Thymus (tissue), 11 donors: ENCODE measurements at regions not wholly inside any gene's neighbourhood (a gene's known extent, or its start where the extent isn't known, plus 50 kb on each side); places are given as distances from the start of the nearest gene placed in this dataset.
"Not testable (repeated sequence)": the region's sequence is repeated elsewhere in the genome, so short reads cannot be mapped to it uniquely, and the experiment has no call there.

Experiments used
- DNase-seq, 9 donors: peaks; one replicate each; pipeline ENCODE4 v3.0.0-alpha.2; 2013; ENCODE audit warnings: low spot score in 9 of 9, low read depth in 6 of 9, missing footprints in 1 of 9
- H3K27ac ChIP-seq, 2 donors: one replicate each; pipeline ENCODE4 v1.5.1; 2013; ENCODE audit warnings: control low read depth in 1 of 2, low read depth in 1 of 2, low read length in 1 of 2, mild to moderate bottlenecking in 1 of 2, moderate library complexity in 1 of 2
- H3K27me3 ChIP-seq, 2 donors: one replicate each; pipeline ENCODE4 v1.5.1; 2013; ENCODE audit warnings: low read length in 1 of 2; ENCODE audit not compliant: control insufficient read depth in 2 of 2, insufficient read depth in 1 of 2
- H3K36me3 ChIP-seq, 2 donors: one replicate each; pipeline ENCODE4 v1.5.1; 2013; ENCODE audit warnings: low read length in 1 of 2, mild to moderate bottlenecking in 1 of 2, moderate library complexity in 1 of 2; ENCODE audit not compliant: control insufficient read depth in 2 of 2, insufficient read depth in 2 of 2
- H3K4me1 ChIP-seq, 2 donors: one replicate each; pipeline ENCODE4 v1.5.1; 2013; ENCODE audit warnings: low read length in 2 of 2; ENCODE audit not compliant: control insufficient read depth in 2 of 2, insufficient read depth in 2 of 2
- H3K4me3 ChIP-seq, 2 donors: one replicate each; pipeline ENCODE4 v1.5.1; 2013; ENCODE audit warnings: low read length in 2 of 2, control low read depth in 1 of 2, mild to moderate bottlenecking in 1 of 2
- H3K9me3 ChIP-seq, 2 donors: one replicate each; pipeline ENCODE4 v1.5.1; 2013; ENCODE audit warnings: low read length in 1 of 2, mild to moderate bottlenecking in 1 of 2; ENCODE audit not compliant: control insufficient read depth in 2 of 2, insufficient read depth in 1 of 2
- WGBS: extraction: QIAGEN DNeasy Blood & Tissue Kit; methylation state at CpG from one replicate; pipeline ENCODE4 v1.1.7; 2013; 5-methylcytosine and 5-hydroxymethylcytosine counted together
- donor health status: healthy.

- Histone ChIP-seq H3K4me1 (no peaks in the 10 kb centered on the region), H3K4me3 (no peak overlapping the region), H3K9me3 (no peaks in the 10 kb centered on the region), H3K27me3 (no peaks in the 10 kb centered on the region), H3K36me3 (no peaks in the 10 kb centered on the region), H3K27ac (no peak overlapping the region)
- no peak for DNase-seq
- 29% methylated on average over 5 of the region's 5 CpGs for WGBS
Measured at GRCh38 chr12:17577405-17577804, 512.6 kb downstream of the RERGL start.

GRCh38 chr12:17572250-17572649, 517.7 kb downstream of the RERGL start:
- Histone ChIP-seq H3K4me1 (no peaks in the 10 kb centered on the region), H3K4me3 (no peak overlapping the region), H3K36me3 (no peaks in the 10 kb centered on the region), H3K27me3 (no peaks in the 10 kb centered on the region), H3K27ac (no peak overlapping the region), H3K9me3 (no peaks in the 10 kb centered on the region)
- no peak for DNase-seq

- Histone ChIP-seq H3K27ac (no peak overlapping the region), H3K27me3 (no peaks in the 10 kb centered on the region)
- WGBS = 74% methylated on average over 2 of the region's 2 CpGs
Measured at GRCh38 chr12:17571047-17571446, 518.9 kb downstream of the RERGL start.

GRCh38 chr12:17564630-17565029, 525.4 kb downstream of the RERGL start:
- DNase-seq = not testable (repeated sequence)

More at GRCh38 chr12:17571047-17571446, 518.9 kb downstream of the RERGL start:
- H3K4me1 ChIP-seq = no peaks in the 10 kb centered on the region
- DNase-seq = no peak
- no peaks in the 10 kb centered on the region for H3K36me3 ChIP-seq
- H3K4me3 ChIP-seq = no peak overlapping the region
- H3K9me3 ChIP-seq = no peaks in the 10 kb centered on the region

GRCh38 chr12:17550011-17550410, 540.0 kb downstream of the RERGL start:
- Histone ChIP-seq H3K27ac (no peak overlapping the region), H3K27me3 (no peaks in the 10 kb centered on the region), H3K4me1 (no peaks in the 10 kb centered on the region), H3K4me3 (no peak overlapping the region), H3K9me3 (peaks cover 0 to 4% of the 10 kb centered on the region in 2 donors), H3K36me3 (no peaks in the 10 kb centered on the region)
- WGBS = 98% methylated on average over 1 of the region's 1 CpG
- DNase-seq = no peak

More at GRCh38 chr12:17564630-17565029, 525.4 kb downstream of the RERGL start:
- H3K9me3 ChIP-seq, H3K4me1 ChIP-seq, H3K4me3 ChIP-seq, H3K36me3 ChIP-seq, H3K27ac ChIP-seq, H3K27me3 ChIP-seq: not testable (repeated sequence)
- 92% methylated on average over 8 of the region's 8 CpGs for WGBS

- Histone ChIP-seq H3K27ac (no peak overlapping the region), H3K9me3 (peaks cover 3 to 14% of the 10 kb centered on the region in 2 donors), H3K27me3 (no peaks in the 10 kb centered on the region), H3K4me3 (no peak overlapping the region), H3K4me1 (no peaks in the 10 kb centered on the region), H3K36me3 (no peaks in the 10 kb centered on the region)
- whole genome bisulfite sequencing = 73% methylated on average over 2 of the region's 2 CpGs
- no peak for DNase-seq
Measured at GRCh38 chr12:17540921-17541320, 549.1 kb downstream of the RERGL start.

GRCh38 chr12:17528394-17528793, 561.6 kb downstream of the RERGL start:
- no peaks in the 10 kb centered on the region for H3K9me3 ChIP-seq
- no peaks in the 10 kb centered on the region for H3K4me1 ChIP-seq
- H3K4me3 ChIP-seq = no peak overlapping the region
- no peak overlapping the region for H3K27ac ChIP-seq
- H3K36me3 ChIP-seq = no peaks in the 10 kb centered on the region
- DNase-seq = no peak
- WGBS = 16% methylated on average over 2 of the region's 2 CpGs
- H3K27me3 ChIP-seq = no peaks in the 10 kb centered on the region

- Histone ChIP-seq H3K36me3 (no peaks in the 10 kb centered on the region), H3K27me3 (no peaks in the 10 kb centered on the region), H3K9me3 (no peaks in the 10 kb centered on the region), H3K4me3 (no peak overlapping the region), H3K4me1 (no peaks in the 10 kb centered on the region), H3K27ac (no peak overlapping the region)
- 92% methylated on average over 1 of the region's 1 CpG for WGBS
- no peak for DNase-seq
Measured at GRCh38 chr12:17527021-17527420, 563.0 kb downstream of the RERGL start.

GRCh38 chr12:17511369-17511768, 578.6 kb downstream of the RERGL start:
- Histone ChIP-seq H3K4me1 (no peaks in the 10 kb centered on the region), H3K4me3 (no peak overlapping the region), H3K9me3 (no peaks in the 10 kb centered on the region), H3K27ac (no peak overlapping the region), H3K36me3 (no peaks in the 10 kb centered on the region), H3K27me3 (no peaks in the 10 kb centered on the region)
- DNase-seq = no peak
- 46% methylated on average over 1 of the region's 1 CpG for WGBS

GRCh38 chr12:17507336-17507735, 582.7 kb downstream of the RERGL start:
- DNase-seq = no peak

More at GRCh38 chr12:17507336-17507735, 582.7 kb downstream of the RERGL start:
- Histone ChIP-seq H3K27me3 (no peaks in the 10 kb centered on the region), H3K9me3 (no peaks in the 10 kb centered on the region), H3K27ac (no peak overlapping the region), H3K36me3 (no peaks in the 10 kb centered on the region), H3K4me3 (no peak overlapping the region), H3K4me1 (no peaks in the 10 kb centered on the region)
- WGBS = 85% methylated on average over 5 of the region's 5 CpGs
